Naive B cell (primary cell): ENCODE measurements at regions not wholly inside any gene's neighbourhood (a gene's known extent, or its start where the extent isn't known, plus 50 kb on each side); places are given as distances from the start of the nearest gene placed in this dataset.
"Not testable (repeated sequence)": the region's sequence is repeated elsewhere in the genome, so short reads cannot be mapped to it uniquely, and the experiment has no call there.

Source experiments
- ATAC-seq, 2 donors: fragments of 150-1000 bp; cut with Tn5 transposase; 2 replicates each; pipeline ENCODE4 v1.10.0; 2021; ENCODE audit warnings: low read depth in 2 of 2, mild to moderate bottlenecking in 2 of 2, moderate library complexity in 2 of 2
- DNase-seq: peaks from one replicate; pipeline ENCODE4 v3.0.0; 2022
- H3K27ac Mint-ChIP-seq, 6 donors: one replicate each; pipeline ENCODE4 v1.8.0; 2020 to 2022; ENCODE audit warnings: mild to moderate bottlenecking in 6 of 6, mixed read lengths in 6 of 6, moderate library complexity in 5 of 6, inconsistent platforms in 2 of 6
- H3K27me3 Mint-ChIP-seq, 3 donors: one replicate each; pipeline ENCODE4 v1.8.0; 2021 to 2022; ENCODE audit warnings: mixed read lengths in 3 of 3, mild to moderate bottlenecking in 1 of 3
- H3K36me3 Mint-ChIP-seq, 2 donors: one replicate each; pipeline ENCODE4 v1.8.0; 2020 to 2022; ENCODE audit warnings: mixed read lengths in 2 of 2, inconsistent platforms in 1 of 2, mild to moderate bottlenecking in 1 of 2
- H3K4me1 Mint-ChIP-seq, 3 donors: one replicate each; pipeline ENCODE4 v1.8.0; 2020 to 2022; ENCODE audit warnings: mixed read lengths in 3 of 3, inconsistent platforms in 1 of 3, mild to moderate bottlenecking in 1 of 3, moderate library complexity in 1 of 3
- H3K4me3 Mint-ChIP-seq, 8 donors: one replicate each; pipeline ENCODE4 v1.8.0; 2020 to 2022; ENCODE audit warnings: mild to moderate bottlenecking in 8 of 8, mixed read lengths in 8 of 8, moderate library complexity in 8 of 8, inconsistent platforms in 2 of 8
- H3K9me3 Mint-ChIP-seq, 7 donors: one replicate each; pipeline ENCODE4 v1.8.0; 2020 to 2022; ENCODE audit warnings: mixed read lengths in 7 of 7, mild to moderate bottlenecking in 5 of 7, inconsistent platforms in 2 of 7, moderate library complexity in 1 of 7

DNA sequence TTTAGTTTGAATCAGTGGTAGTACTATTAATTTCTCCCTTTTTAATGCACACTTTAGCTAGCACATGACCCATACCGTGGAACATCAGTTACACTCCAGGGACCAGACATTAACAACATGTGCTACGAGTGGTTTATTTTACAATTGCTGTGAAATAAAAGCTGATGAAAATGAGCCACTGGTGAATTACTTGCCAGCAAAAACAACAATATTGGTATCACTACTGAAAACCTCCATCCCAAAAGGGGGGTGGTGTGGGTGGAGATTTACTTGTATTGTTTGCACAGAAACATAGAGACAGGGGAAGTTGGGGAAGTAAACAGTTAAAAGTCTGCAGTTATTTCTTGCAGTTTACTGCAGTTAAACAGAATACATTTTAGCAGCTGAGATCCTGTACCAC lies 369.6 kb upstream of the GRAMD2B start:
- Mint-ChIP-seq H3K4me3 (no peak overlapping the region), H3K27ac (no peak overlapping the region), H3K36me3 (no peaks in the 10 kb centered on the region), H3K9me3 (peaks cover 0 to 6% (median 2%) of the 10 kb centered on the region in 7 donors), H3K27me3 (peaks cover 0 to 5% (median 0%) of the 10 kb centered on the region in 3 donors), H3K4me1 (no peaks in the 10 kb centered on the region)
- no peak for ATAC-seq
- DNase-seq: no peak

DNA sequence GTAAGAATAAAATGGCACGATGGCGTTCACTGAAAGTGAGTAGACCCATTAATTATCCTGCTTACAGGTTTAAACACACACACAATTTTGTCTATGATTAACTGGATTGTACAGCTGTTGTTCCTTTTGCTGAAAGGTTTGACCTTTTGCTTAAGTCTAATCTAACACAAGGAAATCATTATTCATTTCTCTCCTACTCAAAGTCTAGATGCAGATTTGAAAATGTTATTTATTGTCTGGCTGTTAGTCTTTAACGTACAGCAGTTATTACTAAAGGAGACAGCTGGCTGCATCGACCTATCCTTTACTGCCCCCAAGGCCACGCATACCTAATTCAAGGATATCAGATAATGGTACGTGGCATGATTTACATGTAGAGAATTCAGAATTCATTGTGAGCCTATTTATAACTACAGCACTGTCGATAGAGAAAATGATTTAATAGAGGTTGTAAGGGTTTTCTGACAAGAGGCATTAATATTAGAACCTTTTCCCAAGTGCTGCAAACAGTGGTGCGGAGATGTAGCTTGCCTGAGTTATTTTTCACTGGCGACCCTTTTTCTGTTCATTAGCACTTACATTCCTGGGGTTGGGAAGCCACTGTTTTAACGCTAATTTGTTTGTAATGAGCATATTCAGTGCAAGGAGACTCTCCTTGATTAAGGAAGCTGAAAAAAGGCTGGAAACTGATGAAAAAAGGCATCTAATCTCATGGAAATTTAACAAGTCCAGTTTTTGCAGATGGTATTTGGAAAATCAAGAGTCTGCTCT lies 368.4 kb upstream of the GRAMD2B start:
- no peak for ATAC-seq
- H3K36me3 Mint-ChIP-seq: no peaks in the 10 kb centered on the region
- H3K4me1 Mint-ChIP-seq: no peaks in the 10 kb centered on the region
- DNase-seq: no peak
- H3K4me3 Mint-ChIP-seq: no peak overlapping the region
- H3K9me3 Mint-ChIP-seq: peaks cover 0 to 11% (median 4%) of the 10 kb centered on the region in 7 donors
- peaks cover 0 to 11% (median 0%) of the 10 kb centered on the region in 3 donors for H3K27me3 Mint-ChIP-seq
- H3K27ac Mint-ChIP-seq: no peak overlapping the region

GRCh38 chr5:126055348-126055729 lies 367.9 kb upstream of the GRAMD2B start:
- no peak for ATAC-seq
- Mint-ChIP-seq H3K36me3 (no peaks in the 10 kb centered on the region), H3K27ac (no peak overlapping the region), H3K9me3 (peaks cover 0 to 11% (median 5%) of the 10 kb centered on the region in 7 donors), H3K4me3 (no peak overlapping the region), H3K27me3 (peaks cover 0 to 11% (median 0%) of the 10 kb centered on the region in 3 donors), H3K4me1 (no peaks in the 10 kb centered on the region)
- DNase-seq: no peak

- ATAC-seq (no peak), DNase-seq (no peak)
- H3K4me1 Mint-ChIP-seq: no peaks in the 10 kb centered on the region
- H3K27me3 Mint-ChIP-seq: peaks cover 0 to 11% (median 0%) of the 10 kb centered on the region in 3 donors
- H3K36me3 Mint-ChIP-seq: no peaks in the 10 kb centered on the region
- H3K27ac Mint-ChIP-seq: no peak overlapping the region
- peaks cover 0 to 11% (median 5%) of the 10 kb centered on the region in 7 donors for H3K9me3 Mint-ChIP-seq
- H3K4me3 Mint-ChIP-seq: no peak overlapping the region
These were observed 366.9 kb upstream of the GRAMD2B start for GRCh38 chr5:126056352-126056751.

GRCh38 chr5:126056851-126057622 lies 366.2 kb upstream of the GRAMD2B start:
- Mint-ChIP-seq H3K4me3 (no peak overlapping the region), H3K9me3 (peaks cover 0 to 11% (median 5%) of the 10 kb centered on the region in 7 donors), H3K27ac (no peak overlapping the region), H3K36me3 (no peaks in the 10 kb centered on the region), H3K27me3 (peaks cover 0 to 11% (median 0%) of the 10 kb centered on the region in 3 donors), H3K4me1 (no peaks in the 10 kb centered on the region)
- ATAC-seq (no peak), DNase-seq (no peak)

- not testable (repeated sequence) for H3K27ac Mint-ChIP-seq, ATAC-seq, H3K36me3 Mint-ChIP-seq, H3K4me3 Mint-ChIP-seq, DNase-seq, H3K4me1 Mint-ChIP-seq
- H3K9me3 Mint-ChIP-seq: peaks cover 0 to 11% (median 5%) of the 10 kb centered on the region in 7 donors
- H3K27me3 Mint-ChIP-seq: peaks cover 0 to 11% (median 1%) of the 10 kb centered on the region in 3 donors
These were observed 364.8 kb upstream of the GRAMD2B start for GRCh38 chr5:126058392-126058791.

GRCh38 chr5:126062398-126063221 lies 360.6 kb upstream of the GRAMD2B start:
- Mint-ChIP-seq H3K4me3 (no peak overlapping the region), H3K27ac (no peak overlapping the region), H3K36me3 (peaks cover 0 to 4% of the 10 kb centered on the region in 2 donors), H3K27me3 (peaks cover 10 to 17% (median 14%) of the 10 kb centered on the region in 3 donors), H3K4me1 (no peaks in the 10 kb centered on the region), H3K9me3 (peaks cover 0 to 18% (median 5%) of the 10 kb centered on the region in 7 donors)
- DNase-seq (no peak), ATAC-seq (no peak)

DNA sequence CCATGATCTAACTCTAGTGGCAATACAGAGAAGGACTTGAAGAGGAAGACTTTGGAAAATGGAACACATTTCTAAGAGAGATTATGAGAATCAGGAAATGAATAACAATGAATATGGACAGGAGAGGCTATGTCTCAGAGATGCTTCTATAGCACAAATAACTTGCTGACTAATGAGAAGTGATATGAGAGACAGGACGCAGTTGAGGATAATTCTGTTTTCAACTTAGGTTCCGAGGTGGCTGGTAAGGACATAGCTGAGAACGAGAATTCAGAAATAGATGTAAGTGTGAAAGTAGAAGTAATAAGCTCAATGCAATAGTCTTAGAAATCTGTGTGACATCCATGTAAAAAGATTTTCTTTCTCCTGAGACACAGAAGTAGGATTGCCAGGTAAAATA lies 358.1 kb upstream of the GRAMD2B start:
- peaks cover 10 to 14% (median 11%) of the 10 kb centered on the region in 3 donors for H3K27me3 Mint-ChIP-seq

GRCh38 chr5:126066836-126067235 lies 356.4 kb upstream of the GRAMD2B start:
- no peak for DNase-seq
- Mint-ChIP-seq H3K27me3 (peaks cover 11 to 14% (median 14%) of the 10 kb centered on the region in 3 donors), H3K4me1 (no peaks in the 10 kb centered on the region), H3K9me3 (peaks cover 1 to 19% (median 5%) of the 10 kb centered on the region in 7 donors), H3K4me3 (no peak overlapping the region), H3K27ac (no peak overlapping the region), H3K36me3 (peaks cover 0 to 4% of the 10 kb centered on the region in 2 donors)
- ATAC-seq: no peak

More for the DNA sequence above, 358.1 kb upstream of the GRAMD2B start:
- H3K4me3 Mint-ChIP-seq: no peak overlapping the region
- H3K36me3 Mint-ChIP-seq: peaks cover 0 to 4% of the 10 kb centered on the region in 2 donors
- H3K27ac Mint-ChIP-seq: no peak overlapping the region
- no peak for DNase-seq
- ATAC-seq: no peak
- peaks cover 0 to 7% (median 0%) of the 10 kb centered on the region in 7 donors for H3K9me3 Mint-ChIP-seq
- H3K4me1 Mint-ChIP-seq: no peaks in the 10 kb centered on the region

- Mint-ChIP-seq H3K9me3 (peaks cover 3 to 23% (median 7%) of the 10 kb centered on the region in 7 donors), H3K27me3 (peaks cover 11 to 14% (median 14%) of the 10 kb centered on the region in 3 donors), H3K4me1 (no peaks in the 10 kb centered on the region), H3K4me3 (no peak overlapping the region), H3K36me3 (peaks cover 0 to 4% of the 10 kb centered on the region in 2 donors), H3K27ac (no peak overlapping the region)
- DNase-seq (no peak), ATAC-seq (no peak)
These were observed 355.8 kb upstream of the GRAMD2B start for GRCh38 chr5:126067404-126067803.

- peaks cover 7 to 32% (median 22%) of the 10 kb centered on the region in 7 donors for H3K9me3 Mint-ChIP-seq
- peaks cover 5 to 14% (median 8%) of the 10 kb centered on the region in 3 donors for H3K27me3 Mint-ChIP-seq
- peaks cover 0 to 9% of the 10 kb centered on the region in 2 donors for H3K36me3 Mint-ChIP-seq
- ATAC-seq: no peak
- H3K4me3 Mint-ChIP-seq: no peak overlapping the region
- peak overlapping the region in 1 of 6 donors; percentile 89 for H3K27ac Mint-ChIP-seq
- no peak for DNase-seq
- H3K4me1 Mint-ChIP-seq: no peaks in the 10 kb centered on the region
These were observed 353.9 kb upstream of the GRAMD2B start for GRCh38 chr5:126069329-126069728.

- DNase-seq: no peak
- Mint-ChIP-seq H3K27ac (no peak overlapping the region), H3K9me3 (peaks cover 7 to 38% (median 26%) of the 10 kb centered on the region in 7 donors), H3K4me1 (no peaks in the 10 kb centered on the region), H3K27me3 (peaks cover 3 to 5% (median 4%) of the 10 kb centered on the region in 3 donors), H3K36me3 (peaks cover 0 to 9% of the 10 kb centered on the region in 2 donors), H3K4me3 (no peak overlapping the region)
- no peak for ATAC-seq
These were observed 352.7 kb upstream of the GRAMD2B start for GRCh38 chr5:126070481-126070880.

DNA sequence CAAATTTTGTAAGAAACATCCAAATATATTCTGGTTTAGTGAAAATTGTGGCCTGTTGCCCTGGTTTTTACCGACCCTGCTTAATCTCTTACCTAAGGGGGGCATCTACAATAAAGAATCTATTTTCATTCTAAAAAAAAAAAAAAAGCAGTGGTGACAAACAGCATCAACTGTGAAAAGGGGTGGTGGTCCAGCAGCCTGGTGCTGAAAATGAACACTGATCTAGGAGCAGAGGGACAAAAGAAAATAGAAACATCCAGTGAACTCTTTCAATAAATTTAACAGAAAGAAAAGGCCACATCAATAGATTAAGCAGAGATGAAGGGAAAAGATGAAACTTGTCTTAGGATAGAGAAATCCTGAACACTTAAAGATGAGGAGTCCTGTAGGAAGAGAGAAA lies 348.7 kb upstream of the GRAMD2B start:
- no peaks in the 10 kb centered on the region for H3K4me1 Mint-ChIP-seq
- H3K36me3 Mint-ChIP-seq: peaks cover 0 to 9% of the 10 kb centered on the region in 2 donors
- H3K4me3 Mint-ChIP-seq: no peak overlapping the region
- peaks cover 0 to 3% (median 0%) of the 10 kb centered on the region in 3 donors for H3K27me3 Mint-ChIP-seq
- ATAC-seq: no peak
- H3K9me3 Mint-ChIP-seq: peaks cover 7 to 38% (median 27%) of the 10 kb centered on the region in 7 donors
- no peak for DNase-seq
- peak overlapping the region in 1 of 6 donors; percentile 76 for H3K27ac Mint-ChIP-seq
